Putamen (tissue), 1 donor: ENCODE measurements at regions not wholly inside any gene's neighbourhood (a gene's known extent, or its start where the extent isn't known, plus 50 kb on each side); places are given as distances from the start of the nearest gene placed in this dataset.

Experiments
- DNase-seq: peaks from one replicate; pipeline ENCODE4 v3.0.0-alpha.2; 2016; ENCODE audit warnings: low spot score

DNA sequence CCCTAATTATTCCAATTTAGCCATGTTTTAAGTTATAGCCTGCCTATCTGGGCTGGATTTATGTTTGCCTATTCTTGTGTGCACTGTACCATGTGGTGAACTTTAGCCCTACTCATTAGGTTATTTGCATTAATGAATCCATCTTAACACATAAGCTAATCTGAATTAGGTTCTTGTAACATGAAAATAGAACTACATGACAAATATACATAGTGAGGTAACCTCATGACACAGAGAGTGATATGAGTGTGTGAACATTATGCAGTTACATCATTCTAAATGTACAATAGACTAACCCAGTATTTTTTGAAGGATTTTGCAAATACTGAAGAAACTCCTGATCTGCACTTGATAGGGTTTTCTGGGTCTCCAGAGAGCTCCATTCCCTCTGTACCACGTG is 733.7 kb upstream of the CITED2 start:
- no peak for DNase-seq

DNA sequence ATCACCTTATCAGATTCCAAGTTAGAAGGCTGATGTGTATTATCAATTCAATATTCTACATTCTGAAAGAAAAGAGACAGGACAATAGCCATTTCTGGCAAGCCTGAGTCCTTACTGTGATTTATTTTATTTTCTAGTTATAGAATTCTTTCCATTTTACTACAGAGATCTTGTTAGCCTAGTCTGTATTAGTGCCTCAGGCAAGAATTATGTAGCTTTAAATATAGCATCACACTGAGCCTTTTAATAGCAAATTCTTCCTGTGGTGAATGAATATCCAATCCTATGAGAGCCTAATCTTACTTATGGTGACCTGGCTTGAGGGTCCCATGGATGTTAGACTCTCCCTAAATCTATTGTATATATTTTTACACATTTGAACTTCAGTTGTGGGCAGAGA is 732.8 kb upstream of the CITED2 start:
- no peak for DNase-seq

DNA sequence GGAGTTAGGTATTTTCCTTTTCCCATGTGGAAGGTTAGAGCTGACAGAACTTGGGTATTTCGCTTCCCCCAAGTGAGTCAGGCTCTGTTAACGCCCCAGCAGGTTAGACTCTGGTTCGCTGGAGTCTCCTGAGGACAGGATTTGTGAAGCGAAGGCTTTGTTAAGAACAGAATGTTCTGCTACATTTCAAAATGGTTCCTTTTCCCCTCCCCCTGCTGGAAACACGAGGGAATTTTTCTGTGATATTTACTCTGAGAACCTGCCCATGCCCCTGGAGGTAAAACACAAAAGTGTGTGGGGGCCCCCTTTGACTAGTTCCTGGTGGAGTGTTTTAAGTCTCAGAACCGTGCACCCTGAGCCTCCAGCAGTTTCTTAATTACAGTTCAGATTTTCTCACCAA is 731.4 kb upstream of the CITED2 start:
- DNase-seq = no peak

DNA sequence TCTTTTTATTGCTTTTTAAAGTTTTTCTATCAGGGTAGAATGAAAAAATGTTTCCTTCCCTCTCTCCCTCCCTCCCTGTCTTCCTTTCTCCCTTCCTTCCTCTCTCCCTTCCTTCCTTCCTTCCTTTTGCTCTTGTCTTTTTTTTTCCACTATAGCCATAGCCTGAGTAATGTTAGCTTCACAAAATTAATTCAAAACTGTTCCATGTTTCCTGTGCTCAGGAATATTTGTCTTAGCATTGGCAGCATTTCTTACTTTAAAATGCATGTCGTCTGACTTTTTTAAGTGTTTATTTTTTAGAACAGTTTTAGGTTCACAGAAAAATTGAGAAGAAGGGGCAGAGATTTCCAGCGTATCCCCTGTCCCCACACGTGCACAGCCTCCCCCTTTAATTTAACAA is 730.8 kb upstream of the CITED2 start:
- DNase-seq = no peak

DNA sequence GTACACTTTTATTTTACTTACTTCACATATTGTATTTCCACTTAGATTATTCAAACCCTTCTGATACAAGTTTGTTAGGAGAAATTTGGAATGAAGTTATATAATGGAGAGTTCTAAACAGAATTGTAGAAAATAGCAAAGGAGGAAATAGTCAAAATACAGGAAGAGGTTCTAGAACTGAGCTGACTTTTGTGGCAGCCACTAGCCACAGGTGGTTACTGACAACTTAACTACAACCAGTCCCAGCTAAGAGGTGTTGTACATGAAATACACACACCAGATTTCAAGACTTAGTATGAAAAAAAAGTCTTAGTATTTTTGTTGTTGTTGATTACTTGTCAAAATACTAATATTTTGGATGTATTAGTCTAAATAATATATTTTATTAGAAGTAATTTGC is 727.4 kb upstream of the CITED2 start:
- DNase-seq = no peak

DNA sequence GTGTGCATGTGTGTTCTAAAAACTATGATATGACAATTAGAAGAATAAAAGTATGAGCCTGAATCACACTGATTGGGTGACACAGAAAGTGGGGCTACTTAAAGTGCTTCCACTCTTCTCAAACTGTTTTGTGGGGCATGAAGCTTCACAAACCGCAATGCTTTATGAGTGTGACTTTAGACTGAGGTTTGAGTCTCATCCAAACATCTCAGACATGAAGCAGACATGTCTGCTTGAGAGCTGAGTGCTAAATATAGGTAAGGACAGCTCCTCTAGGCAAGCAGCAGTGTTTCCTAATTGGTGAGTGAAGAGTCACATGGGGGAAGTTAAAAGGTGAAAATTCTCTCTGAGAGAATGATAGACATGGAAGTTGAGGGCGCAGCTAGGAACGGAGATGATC is 726.9 kb upstream of the CITED2 start:
- no peak for DNase-seq

DNA sequence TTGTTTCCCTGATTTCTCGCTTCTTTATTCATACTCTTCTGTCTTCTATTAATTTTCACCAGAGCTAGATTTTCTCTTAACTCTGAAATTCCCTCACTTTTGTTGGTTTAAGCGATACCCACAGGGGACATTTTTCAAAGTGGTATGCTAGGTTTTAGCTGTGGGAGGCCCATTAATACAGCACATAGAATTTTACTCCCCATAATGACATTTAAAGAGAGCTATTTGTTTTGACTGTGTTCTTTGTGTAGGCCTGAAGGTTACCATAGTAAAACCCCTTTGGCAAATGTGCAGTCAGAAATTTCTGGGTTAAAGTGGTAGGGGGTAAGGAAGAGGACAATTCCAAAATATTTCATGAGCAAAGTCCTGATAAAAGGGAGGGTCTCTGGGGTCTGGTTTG is 721.1 kb upstream of the CITED2 start:
- DNase-seq = no peak

DNA sequence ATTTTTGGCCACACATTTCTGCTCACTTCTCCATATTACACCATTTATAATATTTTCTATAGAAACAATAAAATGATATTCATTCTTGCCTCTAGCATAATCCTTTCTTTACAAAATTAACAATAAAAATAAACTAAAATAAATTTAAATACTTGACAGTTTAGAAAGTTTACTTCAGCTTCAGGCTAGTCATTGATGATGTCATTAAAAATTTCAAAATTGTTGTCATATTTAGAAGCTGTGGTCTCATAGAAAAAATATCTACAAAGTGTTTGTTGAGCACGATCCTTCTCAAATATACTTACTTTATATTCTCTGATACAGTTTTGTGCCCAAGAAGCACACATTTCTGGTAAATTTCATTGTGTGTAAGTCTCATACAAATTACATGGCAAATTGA is 717.4 kb upstream of the CITED2 start:
- DNase-seq = no peak

DNA sequence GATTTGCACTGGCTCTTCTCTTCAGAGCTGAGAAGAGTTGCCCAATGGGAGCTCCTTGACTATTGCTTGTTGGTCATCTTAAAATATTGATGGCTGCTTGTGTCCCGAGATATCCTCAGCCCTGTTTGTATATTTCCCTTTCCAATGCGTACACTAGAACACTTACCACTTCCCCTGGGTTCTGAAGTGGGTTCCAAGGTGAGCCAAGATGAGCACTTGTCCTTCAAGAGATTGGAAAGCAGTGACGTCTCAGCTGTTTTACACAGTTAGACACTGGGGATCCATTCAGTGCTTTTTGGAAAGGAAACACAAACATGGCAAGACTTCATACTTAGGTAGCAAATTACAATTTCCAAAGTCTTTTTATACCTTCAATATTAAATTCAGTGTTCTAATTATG is 716.4 kb upstream of the CITED2 start:
- no peak for DNase-seq

DNA sequence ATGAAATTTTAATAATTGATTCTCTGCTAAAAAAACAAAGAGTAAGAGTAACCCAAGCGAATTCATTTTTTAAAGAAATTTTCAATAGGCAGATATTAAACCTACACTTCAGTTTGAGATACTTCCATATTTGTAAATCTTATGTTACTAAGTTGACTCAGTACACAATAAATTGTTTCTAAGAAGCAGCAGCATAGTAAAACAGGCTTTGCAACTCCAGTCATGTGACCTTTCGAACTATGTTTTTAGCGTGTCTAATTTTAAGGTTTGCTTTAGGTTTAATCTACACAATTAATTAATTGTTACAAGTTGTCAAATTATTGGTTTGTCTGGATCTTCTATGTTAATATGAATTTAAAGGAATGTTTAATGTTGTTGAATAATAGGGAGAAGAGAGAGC is 708.9 kb upstream of the CITED2 start:
- DNase-seq = no peak

DNA sequence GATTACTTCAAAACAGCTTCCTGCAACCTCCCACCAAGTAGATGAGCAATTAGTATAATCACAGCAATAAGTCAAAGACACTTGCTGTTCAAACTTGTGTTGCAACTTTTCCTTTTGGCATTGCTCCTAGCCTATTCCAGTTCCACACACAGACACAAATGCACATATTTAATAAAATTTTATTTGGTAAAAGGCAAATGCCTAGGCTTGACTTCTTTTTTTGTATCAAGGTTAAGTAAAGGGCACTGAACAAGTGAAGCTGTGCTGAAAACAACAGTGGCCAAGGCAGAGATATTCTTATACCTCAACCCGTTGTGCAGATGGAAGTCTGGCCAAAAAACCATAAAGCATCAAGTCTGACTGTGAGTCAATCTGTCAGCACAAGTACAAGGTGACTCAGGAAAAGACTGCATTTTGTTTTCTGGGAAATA is 708.4 kb upstream of the CITED2 start:
- no peak for DNase-seq

DNA sequence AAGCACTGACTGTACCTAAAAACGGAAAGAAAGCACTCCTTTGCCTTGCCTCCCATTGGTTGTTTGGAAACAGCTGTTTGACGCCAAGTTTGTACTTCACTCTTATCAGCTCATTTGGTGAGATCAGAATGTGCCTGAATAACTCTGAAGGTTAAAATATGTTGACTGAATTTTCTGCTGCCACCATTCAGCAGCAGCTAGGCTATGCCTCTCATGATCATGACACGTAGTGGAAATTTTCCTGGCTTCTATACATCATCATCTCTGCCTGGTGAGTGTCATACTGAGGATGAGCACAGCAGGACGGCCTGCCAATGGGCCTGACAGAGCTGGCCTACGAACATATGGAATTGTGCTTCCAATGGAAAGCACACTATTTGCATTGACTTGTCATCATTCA is 704.9 kb upstream of the CITED2 start:
- no peak for DNase-seq

DNA sequence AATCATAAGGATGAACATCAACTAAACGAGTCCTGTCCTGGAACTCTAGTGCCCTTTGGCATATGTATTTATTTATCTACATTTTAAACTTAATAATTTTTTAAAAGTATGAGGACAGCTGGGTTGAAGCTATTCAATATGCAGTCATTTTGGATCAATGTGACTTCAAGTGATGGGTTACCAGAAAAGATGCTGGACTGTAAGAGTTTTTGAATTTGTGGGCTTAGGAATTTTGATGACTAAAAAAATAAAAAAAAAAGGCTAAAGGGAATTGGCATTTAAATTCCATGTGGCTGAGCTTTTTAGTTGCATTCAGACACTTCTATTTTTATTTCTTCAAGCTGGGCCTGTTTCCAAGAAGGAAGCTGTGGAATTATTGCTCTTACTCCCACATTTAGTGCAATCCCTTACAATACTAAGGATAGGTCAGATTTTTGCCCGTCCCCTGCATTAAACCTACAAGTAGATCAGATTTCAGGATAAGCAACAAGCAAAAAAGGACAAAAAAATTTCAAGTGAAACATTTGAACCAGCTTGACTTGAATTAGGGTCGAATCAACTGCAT is 704.2 kb upstream of the CITED2 start:
- no peak for DNase-seq

DNA sequence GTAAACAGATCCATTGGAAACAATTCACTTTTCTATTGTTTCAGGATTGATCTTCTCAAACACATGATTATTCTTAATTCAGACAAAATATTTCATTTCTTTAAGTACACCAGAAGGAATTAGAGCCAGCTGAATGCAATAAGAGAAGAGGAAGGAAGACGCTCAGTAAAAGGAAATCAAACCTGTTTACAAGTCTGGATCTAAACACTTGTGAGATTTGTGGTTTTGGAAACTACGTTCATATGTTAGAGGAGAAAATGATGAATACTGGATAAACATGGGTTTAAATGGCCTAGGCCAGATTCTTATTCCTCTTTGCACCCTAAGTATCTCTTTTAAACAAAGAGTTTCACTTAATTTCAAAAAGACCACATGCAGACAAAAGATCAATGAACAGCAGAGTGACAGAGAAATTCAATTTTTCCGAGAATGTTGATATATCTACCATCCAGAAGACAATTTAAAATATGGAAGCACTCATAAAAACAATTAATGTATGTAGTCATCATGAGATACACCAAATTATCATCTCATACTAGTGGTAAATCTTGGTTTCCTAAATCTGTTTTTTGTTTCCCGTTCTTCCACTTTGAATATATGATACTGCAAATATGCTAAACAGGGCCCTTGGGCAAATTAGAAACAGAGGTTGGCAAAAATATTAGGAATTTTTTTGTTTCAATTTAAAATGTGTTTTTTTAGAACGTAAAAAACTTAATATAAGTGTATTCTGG is 703.5 kb upstream of the CITED2 start:
- no peak for DNase-seq

DNA sequence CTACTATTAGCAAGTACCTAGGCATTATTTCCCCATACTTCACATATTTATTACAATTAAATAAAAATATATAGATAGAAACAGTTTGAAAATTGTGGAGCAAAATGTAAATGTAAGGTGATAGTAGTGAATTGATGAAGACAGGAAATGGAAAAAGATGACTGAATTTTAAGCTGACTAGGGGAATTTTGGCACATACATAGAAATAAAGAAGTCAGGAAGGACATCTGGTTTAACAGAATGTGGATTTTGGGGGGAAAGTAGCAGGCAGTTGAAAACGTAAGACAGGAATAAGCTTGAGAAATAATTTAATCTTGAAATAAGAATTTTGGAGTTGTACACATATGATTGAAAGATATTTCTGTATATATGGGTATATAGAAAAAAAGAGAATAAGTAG is 701.7 kb upstream of the CITED2 start:
- no peak for DNase-seq

DNA sequence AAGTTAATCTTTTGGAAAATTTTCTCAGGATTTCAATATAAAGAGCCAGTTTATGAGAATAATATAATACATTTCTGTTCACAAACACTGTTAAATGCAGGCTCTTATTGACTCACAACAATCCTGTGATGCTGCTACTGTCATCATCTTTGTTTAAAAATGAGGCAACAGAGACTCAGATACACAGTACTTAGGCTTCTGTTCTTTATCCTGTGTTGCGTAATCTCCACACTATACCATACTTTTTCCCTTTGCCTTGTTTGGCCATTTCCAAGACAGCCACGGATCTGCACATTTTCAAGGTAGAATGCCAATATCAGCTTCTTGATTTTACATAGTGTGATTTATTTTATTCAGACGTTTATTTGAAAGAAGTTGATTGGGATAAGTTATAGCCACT is 699.0 kb upstream of the CITED2 start:
- no peak for DNase-seq

DNA sequence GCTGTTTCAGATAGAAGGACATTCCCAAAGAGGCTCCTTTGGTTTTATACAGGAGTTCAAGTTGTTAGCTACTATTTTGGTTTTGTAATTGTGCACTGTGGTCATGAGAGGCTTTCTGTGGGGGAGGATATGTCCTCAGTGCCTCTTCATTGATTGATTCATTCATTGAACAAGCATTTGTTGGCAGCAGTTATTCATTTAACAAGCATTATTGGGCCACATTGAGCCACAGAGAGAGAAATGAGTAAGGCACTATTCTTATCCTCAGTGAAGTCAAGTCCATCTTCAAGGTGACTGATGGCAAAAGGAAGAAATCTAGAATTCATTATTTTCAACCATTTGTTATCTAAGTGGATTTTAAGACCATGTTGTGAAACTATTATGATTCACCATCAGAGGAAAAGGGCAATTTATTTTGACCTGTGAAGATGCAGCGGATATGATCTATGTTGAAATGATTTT is 697.2 kb upstream of the CITED2 start:
- DNase-seq = no peak

DNA sequence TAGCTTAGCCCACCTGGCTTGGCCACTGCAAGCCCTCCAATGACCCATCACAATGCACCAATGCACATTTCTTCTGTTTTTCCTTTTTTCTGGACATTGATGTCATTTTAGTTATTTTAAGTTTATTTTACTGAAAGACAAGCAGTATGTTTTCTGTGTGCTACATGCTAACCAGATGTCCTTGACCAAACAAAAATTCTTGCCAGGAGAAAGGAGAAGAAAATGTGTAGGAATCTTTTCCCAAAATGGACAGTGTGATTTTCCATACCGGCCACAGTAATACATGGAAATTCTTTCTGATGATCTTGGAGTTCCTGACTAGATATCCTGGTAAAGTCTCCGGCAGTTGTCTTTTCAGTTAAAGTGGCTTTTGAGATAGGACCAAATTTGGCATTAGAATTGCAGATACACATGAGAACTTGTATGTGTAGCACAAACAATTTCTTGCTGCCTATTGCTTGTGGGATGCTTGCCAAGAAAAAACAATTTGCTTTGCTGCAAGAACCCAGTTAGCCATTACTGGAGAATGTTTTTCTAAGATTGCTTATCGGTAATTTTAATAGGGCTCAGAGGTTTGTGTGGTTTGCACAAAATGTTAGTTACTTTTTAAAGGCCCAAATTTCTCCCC is 696.5 kb upstream of the CITED2 start:
- DNase-seq = no peak

DNA sequence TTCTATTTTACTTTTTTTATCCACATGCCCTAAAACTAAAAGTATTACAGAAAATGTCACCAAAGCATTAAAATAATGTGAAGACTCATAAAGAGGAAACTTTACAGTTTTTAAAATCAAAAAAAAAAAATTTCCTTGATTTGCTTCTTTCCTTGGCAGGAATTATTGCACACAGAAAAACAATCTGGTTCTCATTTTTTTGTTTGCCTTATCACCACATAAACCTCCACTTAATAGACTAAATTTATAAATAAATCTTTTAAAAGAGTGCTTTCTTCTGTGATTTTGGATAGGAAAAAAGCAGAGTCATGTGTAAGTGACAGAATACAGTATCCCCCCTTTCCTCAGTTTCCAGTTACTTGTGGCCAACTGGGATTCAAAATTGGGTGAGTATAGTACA is 695.1 kb upstream of the CITED2 start:
- no peak for DNase-seq

DNA sequence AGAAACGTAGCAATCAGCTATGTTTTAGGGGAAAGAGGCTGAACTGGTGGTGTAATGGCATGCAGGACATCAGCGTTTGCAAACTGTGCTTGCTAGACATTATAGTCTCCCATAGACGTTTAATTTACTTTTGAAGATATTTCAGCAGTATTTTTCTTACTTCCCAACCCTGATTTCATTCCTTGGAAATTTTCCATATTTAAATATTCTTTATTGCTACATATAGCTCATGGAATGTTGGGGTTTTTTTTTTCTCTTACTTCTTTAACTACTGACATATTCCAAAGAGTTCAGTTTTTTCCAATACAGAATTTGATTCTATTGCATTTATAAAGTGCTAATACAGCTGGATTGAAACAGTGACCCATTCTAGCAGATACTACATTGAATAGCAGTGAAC is 694.4 kb upstream of the CITED2 start:
- no peak for DNase-seq

DNA sequence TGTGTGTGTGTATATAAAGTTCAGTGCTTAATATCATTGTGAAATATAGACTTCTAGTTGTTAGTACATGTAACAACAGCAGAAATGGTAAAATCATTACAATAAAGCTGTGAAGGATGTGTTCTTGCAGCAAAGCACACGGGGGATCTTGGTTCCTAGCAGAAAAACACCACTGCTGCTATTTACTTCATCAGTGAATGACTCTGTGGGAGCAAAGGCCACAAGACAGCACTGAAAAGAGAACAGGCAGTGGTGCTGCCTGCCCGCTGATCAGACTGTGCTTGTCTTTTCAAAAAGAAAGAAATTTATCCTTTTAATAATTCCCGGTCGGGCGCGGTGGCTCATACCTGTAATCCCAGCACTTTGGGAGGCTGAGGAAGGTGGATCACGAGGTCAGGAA is 689.9 kb upstream of the CITED2 start:
- DNase-seq = no peak

DNA sequence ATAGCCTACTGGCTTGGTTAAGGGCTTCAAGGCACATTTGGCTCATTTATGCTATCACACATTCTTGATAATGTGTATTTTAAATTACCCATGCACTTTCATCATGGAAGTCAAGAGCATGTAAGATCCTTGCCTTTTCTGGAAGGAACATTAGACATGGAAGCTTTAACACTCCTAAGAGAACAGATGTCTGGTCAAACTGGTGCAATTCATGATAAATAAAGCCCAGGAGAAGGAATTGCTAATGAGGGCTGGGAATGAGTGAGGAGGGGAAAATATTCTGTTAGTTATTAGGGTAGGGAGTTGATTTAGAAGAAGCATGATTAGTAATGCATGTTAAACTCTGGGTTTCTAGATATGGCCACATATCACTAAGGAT is 688.6 kb upstream of the CITED2 start:
- no peak for DNase-seq
